Islet precursor cell (in vitro differentiated cells): ENCODE measurements at regions not wholly inside any gene's neighbourhood (a gene's known extent, or its start where the extent isn't known, plus 50 kb on each side); places are given as distances from the start of the nearest gene placed in this dataset.
A peak's percentile ranks its signal among the peaks of the same experiment; 100 is the strongest.

Experiments
- DNase-seq: peaks from one replicate; pipeline ENCODE4 v3.0.0-alpha.2; 2018

DNA sequence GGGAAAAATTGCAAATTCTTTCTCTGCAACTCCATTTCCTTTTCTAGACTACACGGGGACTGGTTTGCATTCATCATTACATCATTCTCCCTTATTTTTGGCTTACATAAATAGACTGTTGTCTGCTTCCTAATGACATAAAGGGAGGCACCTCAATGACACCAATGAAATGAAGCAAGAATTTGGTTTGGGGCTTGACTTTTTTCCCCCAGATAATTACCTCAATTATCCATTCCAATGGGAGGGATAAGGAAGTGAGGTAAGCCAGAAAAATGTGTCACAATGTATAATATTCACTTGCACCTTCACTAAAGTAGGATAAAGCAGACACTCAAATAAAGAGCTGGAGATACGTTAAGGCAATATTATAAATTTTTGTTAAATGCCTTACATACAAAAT lies 240.6 kb upstream of the GRIP1 start:
- no peak for DNase-seq

DNA sequence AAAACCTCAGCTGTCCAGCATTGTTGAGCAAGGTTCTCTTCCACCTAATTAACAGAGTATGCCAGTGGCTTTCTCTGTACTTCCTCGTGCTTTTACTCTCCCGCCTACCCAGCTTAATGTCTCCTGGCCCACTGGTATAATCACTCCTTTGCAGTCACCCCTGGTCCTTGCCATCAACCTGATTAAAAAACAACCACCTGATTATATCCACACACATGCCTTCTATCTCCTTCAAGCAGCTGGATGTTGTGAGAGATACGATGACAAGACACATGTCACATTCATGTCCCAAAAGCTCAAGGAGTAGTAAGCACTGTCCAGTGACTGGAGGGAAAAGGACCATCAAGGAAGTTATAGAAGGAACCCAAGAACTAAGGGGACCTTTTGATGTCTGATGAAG lies 241.3 kb upstream of the GRIP1 start:
- no peak for DNase-seq

DNA sequence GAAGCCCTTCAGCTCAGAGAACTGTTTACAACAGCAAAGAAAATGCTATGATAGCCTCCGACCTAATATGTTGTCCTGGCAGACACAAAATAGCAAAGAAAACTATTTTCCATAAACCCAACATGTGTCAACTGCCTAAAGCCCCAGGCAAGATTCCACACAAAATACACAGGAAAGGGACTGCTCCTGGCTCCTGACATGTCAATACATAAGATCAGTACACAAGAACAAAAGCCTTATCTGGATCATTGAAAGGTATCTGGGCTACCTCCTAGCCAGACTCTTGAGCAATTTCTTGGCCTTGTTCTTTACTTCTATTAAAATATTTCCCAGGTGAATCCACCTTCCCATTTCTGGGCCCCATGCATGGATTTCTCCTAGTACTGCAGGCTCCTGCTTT lies 242.3 kb upstream of the GRIP1 start:
- DNase-seq = no peak

DNA sequence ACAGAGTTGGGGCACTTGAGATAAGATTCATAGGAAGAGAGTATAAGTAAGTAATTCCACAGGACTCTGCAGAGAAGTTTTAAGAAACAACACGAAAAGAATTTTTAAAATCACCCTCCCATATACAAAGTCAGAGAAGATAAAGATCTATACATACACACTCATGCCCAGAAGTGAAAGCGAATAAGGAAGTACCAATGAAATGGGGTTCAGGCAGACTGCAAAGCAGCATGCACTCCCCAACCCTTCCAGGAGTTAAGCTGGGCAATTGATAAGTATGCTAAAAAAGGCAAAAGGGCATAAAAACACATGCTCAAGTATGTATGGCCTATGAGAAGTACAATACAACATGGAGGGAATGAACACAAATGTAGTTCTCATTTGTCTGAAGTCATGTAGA lies 246.2 kb upstream of the GRIP1 start:
- DNase-seq = no peak

DNA sequence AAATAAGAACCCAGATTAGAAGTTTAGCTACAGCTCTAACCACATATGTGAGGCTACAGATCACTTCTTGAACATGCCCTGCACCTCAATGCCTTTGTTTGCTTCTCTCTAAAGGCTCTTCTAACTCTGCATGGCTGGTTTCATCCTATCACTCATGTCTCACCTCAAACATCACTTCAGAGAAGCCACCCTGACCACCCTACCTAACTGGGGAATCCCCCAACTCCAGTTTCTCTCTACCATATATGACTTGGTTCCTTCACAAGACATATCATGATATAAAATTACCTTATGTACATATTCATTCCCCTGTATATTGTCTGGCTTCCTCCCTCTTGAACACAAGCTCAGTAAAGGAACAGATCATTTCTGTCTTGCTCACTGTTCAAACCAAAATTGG lies 250.2 kb upstream of the GRIP1 start:
- DNase-seq = no peak

DNA sequence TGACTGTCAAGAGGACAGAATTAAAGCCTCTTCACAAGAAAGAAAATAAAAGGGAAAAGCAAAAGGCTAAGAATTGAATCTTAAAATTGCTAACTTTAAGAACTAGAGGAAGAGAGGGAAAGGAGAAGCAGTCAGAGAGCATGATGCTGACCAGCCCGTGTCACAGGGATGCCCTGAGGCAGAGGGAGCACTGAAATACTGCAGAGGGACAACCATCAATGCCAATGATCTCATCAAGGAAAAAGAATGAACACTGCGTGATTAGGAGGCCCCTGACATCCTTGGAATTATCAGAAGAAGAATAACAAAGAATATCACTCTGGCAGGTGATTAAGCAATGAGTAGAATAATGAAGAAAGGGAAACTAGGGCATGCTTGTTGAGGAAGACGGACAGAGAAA lies 252.2 kb upstream of the GRIP1 start:
- peak; percentile 84 for DNase-seq

DNA sequence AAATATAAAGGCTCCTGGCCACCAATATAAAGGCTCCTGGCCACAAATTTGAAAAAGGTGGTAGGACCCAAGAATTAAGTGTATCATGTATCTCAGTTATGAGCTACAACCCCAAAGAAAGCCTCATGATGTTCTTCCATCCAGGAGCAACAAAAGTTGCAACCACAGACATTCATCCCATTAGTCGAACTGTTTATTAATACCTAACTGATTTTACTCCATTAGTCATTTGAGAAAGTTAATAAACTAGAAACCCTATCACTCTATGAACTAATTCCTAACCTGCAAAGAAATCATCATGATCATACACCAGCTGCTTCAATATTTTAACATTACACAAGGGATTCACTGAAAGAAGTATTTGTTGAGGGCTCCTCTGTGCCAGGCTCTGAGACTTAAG lies 253.2 kb upstream of the GRIP1 start:
- DNase-seq = no peak

DNA sequence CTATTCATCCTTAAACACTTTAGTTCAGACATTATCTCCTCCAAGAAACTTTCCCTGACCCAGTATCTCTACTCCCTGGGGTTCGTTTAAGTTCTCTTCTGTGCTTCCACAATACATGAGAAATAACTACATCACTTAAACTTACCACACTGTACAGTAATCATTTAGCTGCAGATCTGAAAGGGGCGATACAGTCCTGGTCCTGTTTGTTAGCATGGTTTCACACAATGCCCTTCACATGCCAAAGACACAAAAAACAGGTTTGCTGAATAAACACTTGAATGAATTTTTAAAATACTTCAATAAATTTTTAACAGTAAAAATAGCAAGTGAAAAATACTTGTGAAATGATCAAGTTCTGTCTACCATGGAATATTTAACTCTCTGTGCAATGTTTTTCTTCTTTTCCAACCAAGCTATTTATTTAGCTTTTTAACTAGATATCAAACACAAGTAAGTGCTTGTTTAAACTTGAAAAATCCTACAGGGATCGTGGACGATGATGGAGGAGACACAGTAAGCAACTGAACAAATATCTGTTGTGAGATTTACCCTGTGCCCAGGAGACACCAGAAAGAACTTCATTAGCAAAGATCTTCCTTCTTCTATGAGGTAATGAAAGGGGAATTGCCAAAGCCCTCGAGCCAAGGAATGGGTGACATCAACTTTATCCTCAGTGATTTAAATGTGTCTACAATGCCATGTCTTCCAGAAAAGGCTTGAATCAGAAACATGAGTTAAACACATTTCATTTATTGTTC lies 255.6 kb upstream of the GRIP1 start:
- no peak for DNase-seq

DNA sequence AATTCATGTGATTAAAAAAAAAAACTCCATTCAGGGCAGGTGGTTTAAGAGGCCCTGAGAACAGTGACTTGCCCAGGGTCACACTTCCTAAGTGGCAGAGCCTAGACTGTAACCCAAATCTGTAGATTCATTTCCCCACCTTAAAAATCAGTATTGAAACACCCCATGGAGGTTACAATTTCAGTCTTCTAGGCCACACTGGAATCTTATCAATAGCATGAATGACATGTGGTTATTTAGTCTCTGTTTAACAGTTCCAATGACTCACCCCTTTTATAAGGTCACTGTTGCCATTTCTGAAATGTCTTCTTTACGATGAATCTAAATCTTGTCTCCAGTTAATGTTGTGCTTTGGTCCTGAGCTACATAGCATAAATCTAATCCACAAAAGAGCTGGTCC lies 262.3 kb upstream of the GRIP1 start:
- DNase-seq = no peak

DNA sequence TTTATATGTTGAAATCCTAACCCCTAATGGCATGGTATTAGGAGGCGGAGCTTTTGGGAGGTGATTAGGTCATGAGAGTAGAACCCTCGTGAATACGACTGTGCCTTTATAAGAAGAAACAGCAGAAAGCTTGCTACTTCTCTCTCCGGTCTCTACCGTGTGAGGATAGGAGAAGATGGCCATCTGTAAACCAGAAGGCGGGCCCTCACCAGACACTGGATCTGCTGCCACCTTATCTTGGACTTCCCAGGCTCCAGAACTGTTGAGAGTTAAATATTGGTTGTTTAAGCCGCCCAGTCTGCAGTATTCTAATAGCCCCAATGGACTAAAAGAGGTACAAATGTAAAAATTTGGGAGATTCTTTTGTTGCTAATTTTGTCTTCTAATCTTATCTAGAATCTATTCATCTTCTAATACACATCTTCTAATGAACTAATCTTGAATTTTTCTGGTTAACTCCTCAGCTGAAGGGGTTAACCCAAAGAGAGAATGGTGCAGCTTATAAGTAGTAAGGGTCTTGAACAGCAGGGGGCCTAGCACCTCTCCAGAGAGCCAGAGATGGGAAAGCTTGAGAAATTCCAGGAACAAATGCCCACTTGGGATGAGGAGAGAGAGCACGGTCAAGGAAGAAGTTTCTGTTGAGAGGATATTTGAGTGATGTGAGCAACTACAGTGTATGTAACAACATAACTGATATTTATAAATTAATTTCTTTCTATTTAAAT lies 264.0 kb upstream of the GRIP1 start:
- peak; percentile 68 for DNase-seq

DNA sequence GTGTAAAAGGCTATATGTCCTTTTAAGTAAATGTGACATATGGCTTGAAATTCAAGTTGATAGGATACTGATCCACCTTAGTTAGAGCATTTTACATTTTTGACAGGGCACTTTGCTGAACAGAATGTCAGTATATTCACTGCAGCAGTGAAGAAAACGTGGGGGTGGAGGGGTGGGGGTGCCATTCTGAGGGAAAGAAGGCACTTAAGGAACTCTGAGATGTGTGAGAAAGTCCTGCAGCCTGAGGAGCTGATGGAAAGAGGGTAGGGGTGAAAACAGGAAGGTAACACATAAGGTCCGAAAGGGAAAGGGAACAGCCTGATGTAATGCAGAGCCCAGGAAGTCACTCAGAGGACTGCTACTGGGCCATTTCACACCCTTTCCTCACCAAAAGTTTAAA lies 265.5 kb upstream of the GRIP1 start:
- DNase-seq = no peak

DNA sequence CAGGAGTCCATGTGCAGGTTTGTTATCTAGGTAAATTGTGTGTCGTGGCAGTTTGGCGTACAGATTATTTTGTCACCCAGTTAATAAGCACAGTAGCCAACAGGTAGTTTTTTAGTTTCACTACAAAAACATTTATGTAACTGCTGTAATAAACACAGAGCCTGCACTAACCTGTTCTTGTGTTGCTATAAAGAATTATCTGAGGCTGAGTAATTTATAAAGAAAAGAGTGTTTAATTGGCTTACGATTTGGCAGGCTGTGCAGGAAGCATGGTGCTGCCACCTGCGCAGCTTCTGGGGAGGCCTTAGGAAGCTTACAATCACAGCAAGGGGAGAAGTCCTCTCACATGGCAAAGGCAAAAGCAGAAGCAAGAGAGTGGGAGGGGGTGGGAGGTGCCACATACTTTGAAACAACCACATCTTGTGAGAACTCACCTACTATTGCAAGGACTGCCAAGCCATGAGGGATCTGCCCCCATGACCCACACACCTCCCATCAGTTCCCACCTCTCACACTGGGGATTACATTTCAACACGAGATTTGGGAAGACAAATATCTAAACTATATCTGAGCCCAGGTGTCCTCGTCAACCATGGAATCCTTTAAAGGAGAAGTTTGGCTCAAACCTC lies 266.4 kb upstream of the GRIP1 start:
- DNase-seq = no peak

DNA sequence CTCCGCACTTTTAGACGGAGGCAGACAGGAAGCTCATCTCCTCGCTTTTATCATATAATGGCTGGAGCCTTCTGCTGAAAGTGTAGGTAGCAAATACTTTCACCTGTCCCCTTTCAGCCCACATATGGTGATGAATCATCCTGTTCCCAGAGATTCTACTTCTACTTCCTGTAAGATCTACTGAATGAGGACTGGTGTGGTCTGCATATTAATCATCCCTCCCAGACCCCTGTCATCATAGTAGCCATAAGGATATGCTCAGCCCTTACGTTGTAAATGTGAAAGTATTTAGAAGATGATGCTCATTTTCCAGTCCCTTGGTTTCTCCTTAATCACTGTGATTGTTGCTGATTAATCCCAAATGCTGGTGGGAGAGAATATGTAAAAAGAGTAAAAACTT lies 268.2 kb upstream of the GRIP1 start:
- DNase-seq = no peak

DNA sequence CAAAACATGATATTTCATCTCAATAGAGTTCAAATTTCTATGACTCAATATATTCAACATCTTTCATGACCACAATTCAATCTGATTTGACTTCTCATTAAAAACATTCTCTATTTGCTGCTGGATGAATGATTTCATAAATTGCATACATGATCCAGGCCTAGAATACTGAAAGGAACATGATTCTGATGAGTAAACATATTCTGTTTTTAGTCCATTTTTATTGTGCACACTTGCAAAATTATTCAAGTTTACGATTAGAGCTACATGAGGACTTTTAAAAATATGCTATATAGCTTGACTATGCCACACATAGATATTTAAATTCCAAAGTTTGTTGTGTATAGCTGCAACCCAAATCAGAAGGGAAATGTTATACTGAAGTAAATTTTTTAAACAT lies 273.8 kb upstream of the GRIP1 start:
- DNase-seq = no peak

DNA sequence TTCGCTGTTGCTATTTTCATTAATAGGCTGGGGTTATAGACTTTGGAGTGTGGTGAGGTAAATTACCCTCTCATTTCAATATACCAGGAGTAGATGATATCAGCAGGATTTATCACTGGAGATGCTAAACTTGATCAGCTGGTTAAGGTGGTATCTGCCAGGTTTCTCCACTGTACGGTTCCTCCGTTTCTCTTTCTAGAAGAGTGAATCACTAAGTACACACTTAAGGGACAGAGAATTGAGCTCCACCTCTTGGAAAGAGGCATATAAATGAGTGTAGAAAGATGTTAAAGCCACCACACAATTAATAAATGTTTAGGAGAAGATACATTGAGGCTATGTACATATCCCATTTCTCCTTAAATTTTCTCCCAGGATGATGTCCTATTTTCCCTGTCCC lies 277.4 kb upstream of the GRIP1 start:
- DNase-seq = no peak

DNA sequence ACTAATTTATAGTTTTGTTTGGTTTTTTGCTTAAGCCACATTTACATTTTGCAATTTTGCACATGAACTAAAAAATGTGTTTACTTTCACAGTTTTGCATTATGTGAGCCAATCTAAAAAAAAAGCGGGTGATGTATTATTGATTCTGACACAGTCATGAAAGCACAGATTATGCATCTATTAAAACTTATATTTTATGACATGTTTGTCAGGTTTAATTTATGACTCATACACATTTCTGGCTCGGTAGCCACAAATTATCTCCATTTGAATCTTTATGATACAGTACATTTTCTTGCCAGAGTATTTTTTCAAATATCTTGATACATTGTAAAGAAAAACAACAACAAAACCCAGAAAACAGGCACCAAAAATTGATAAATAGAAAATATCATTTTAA lies 280.4 kb upstream of the GRIP1 start:
- no peak for DNase-seq

DNA sequence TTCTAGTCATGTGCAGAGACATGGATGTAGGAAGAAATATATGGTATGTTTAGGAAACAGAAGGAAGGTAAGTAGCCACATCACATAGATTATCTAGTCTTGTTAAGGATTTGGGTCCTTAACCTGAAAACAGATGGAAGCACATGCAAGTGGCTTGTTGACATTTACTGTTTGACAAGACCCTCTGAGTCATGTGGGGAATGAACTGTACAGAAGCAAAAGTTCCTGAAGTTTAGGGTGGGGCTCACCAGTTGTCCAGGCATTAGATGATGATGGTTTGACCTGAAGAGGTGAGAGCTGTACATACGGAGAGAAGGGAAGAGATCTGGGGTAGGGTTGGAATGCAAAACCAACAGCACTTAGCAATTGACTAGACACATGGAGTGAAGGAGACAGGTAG lies 281.1 kb upstream of the GRIP1 start:
- DNase-seq = no peak

DNA sequence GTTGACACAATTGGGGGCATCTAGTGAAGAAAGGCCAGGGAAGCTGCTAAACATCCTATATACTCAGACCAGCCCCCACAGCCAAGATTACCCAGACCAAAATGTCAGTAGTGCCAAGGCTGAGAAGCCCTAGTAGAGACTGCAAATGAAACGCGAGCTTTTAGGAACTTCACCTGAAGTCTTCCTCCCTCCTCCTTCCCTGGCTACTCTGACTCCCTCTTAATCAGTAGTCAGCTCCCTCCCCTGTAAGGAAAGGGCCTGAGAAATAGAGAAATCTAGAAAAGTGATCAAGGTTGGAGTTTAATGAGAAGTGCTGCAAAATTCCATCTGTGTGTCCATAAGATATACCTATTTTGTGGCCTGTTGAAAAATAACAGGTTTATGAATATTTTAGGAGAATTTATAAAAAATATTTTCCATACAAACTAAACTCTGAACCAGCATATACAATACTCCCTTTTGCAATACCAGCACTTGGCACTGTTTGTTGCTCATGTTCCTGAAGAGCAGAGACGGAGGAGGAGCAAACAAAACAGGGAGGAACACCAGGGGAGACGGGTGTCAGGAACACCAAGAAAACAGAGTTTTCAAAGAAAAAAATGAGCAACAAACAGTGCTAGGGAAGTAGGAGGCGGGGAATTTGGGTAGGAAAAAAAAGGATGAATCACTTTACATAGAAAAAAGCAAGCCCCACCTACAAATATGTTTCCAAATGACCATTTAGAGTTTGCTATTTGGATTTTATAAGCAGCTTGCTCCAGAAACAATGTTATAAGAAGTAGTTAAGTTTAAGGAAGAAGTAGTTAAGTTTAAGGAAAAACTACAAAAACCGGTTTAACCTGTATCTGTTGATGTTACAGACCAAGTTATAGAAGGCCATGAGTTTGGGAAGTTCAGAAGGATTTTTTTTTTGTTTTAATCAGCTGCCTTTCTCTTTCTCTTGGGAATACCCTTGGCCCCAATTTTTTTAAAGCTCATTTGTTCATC lies 282.1 kb upstream of the GRIP1 start:
- no peak for DNase-seq

DNA sequence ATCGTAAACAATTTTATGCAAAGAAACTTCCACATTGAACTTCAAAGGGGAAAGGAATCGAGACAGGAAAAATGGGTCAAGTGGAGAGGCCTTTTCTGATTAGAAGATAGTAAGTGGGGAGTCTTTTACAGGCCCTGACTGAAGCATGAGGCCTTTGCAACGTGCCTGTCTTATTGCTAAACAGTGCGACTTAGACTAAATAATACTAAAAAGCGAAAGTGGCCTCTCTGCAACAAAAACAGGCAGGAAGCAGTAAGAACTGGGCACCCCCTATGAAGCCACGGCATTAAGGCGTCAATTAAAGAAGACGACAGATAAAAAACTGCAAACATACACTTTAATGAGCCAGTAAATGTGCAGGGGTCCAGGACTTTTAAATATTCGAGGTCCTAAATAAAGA lies 283.4 kb upstream of the GRIP1 start:
- DNase-seq = no peak

DNA sequence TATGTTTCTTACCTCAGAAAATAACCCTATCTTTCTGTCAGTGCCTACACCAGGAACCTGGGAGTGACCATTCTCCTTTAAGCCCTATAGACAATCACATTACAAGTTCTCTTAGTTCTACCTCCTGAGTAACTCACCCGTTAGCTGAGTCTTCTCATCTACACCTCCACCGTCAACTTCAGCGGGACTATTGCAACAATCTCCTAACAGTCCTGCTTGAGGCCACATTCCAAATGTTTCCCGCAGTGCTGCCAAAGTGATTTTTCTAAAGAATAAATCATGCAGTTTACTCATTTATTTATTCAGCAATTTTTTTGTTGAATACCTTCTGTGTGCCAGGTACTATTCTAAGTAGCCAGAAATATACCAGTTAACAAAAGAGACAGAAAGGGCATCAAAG lies 285.0 kb upstream of the GRIP1 start:
- DNase-seq = no peak

DNA sequence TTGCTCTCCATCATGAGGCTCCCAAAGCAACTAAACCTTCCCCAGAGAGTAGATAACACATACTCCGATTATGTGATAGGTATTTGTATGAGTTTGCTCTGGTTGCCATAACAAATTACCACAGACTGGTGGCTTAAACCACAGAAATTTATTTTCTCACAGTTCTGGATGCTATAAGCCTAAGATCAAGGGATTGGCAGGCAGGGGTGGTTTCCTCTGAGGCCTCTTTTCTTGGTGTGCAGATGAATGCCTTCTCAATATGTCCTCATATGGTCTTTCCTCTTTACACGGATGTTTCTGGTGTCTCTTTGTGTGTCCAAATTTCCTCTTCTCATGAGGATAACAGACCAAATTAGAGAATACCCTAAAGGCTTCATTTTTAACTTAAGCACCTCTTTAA lies 285.8 kb upstream of the GRIP1 start:
- DNase-seq = no peak

DNA sequence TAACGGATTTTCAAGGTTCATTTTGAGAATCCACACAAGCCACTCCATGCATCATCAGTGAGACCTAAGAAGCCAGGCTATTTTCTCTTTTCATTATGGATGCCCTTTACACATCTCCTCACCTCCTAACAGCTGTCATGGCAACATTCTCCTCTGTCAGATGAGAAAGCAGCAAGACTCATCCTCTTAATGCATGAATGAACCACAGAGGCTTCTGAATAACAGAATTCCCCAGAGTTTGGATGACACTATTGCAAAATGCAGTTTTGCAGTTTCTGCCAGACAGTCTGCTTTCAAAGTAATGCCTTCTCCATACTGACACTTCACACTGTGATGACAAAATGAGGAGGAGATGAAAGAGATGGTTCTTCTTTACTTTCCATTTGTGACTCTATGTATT lies 286.7 kb upstream of the GRIP1 start:
- no peak for DNase-seq

DNA sequence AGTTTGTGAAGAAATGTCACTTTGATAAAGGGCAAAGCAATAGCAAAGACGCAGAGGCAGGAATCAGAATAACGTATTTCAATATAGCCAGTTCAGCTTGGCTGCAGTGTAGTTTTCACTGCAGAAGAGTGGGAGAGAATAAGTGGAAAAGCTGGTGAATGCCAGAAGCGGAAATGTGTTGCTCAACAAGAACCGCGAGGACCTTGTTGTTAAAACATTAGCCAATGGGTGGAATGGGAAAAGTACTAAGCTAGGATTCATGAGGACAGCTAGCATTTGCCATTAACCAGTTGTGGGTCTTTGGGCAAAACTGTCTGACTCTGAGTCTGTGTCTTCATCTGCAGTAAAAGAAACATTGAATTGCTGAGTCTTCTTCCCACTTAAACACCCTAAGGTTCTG lies 292.9 kb upstream of the GRIP1 start:
- no peak for DNase-seq
